H9 (cell line): ENCODE measurements at regions not wholly inside any gene's neighbourhood (a gene's known extent, or its start where the extent isn't known, plus 50 kb on each side); places are given as distances from the start of the nearest gene placed in this dataset.

Experiments
- DNase-seq: peaks from one replicate; pipeline ENCODE4 v3.0.0-alpha.2; 2017
- H2AFZ ChIP-seq: one replicate; pipeline ENCODE4 v1.6.1; 2013; ENCODE audit warnings: mild to moderate bottlenecking, low read length, control low read depth, moderate library complexity
- H2AK5ac ChIP-seq: 2 replicates; pipeline ENCODE4 v1.6.1; 2013; ENCODE audit warnings: low read length, control low read depth, mixed read lengths; ENCODE audit not compliant: insufficient read length
- H2BK120ac ChIP-seq: one replicate; pipeline ENCODE4 v1.6.1; 2013; ENCODE audit warnings: low read depth, mild to moderate bottlenecking, low read length, control low read depth, inconsistent platforms; ENCODE audit not compliant: poor library complexity, severe bottlenecking
- H2BK12ac ChIP-seq: 2 replicates; pipeline ENCODE4 v1.6.1; 2013; ENCODE audit warnings: low read length, control low read depth, mixed read lengths, low read depth; ENCODE audit not compliant: insufficient read length
- H2BK15ac ChIP-seq: 2 replicates; pipeline ENCODE4 v1.6.1; 2013; ENCODE audit warnings: low read depth, low read length, control low read depth
- H2BK20ac ChIP-seq: one replicate; pipeline ENCODE4 v1.6.1; 2013; ENCODE audit warnings: low read depth, mild to moderate bottlenecking, low read length, control low read depth, inconsistent platforms; ENCODE audit not compliant: poor library complexity, severe bottlenecking
- H2BK5ac ChIP-seq: 2 replicates; pipeline ENCODE4 v1.6.1; 2013; ENCODE audit warnings: low read length, control low read depth, mixed read lengths; ENCODE audit not compliant: insufficient read length
- H3K14ac ChIP-seq: 2 replicates; pipeline ENCODE4 v1.6.1; 2013; ENCODE audit warnings: low read length, control low read depth; ENCODE audit not compliant: insufficient read depth
- H3K18ac ChIP-seq: 2 replicates; pipeline ENCODE4 v1.6.1; 2013; ENCODE audit warnings: low read depth, mild to moderate bottlenecking, mixed read lengths, low read length, control low read depth; ENCODE audit not compliant: insufficient read length
- H3K23ac ChIP-seq: 2 replicates; pipeline ENCODE4 v1.6.1; 2013; ENCODE audit warnings: low read length, control low read depth, mixed read lengths, low read depth; ENCODE audit not compliant: insufficient read length
- H3K23me2 ChIP-seq: 2 replicates; pipeline ENCODE4 v1.6.1; 2013; ENCODE audit warnings: low read depth, mild to moderate bottlenecking, mixed read lengths, low read length, control low read depth; ENCODE audit not compliant: insufficient read length, poor library complexity, severe bottlenecking
- H3K27ac ChIP-seq: 2 replicates; pipeline ENCODE4 v1.5.1; 2013; ENCODE audit warnings: low read length, control low read depth, mixed read lengths, low read depth; ENCODE audit not compliant: insufficient read length
- H3K27me3 ChIP-seq: 2 replicates; pipeline ENCODE4 v1.6.1; 2013; ENCODE audit warnings: low read length, control low read depth, inconsistent platforms; ENCODE audit not compliant: insufficient read depth
- H3K4ac ChIP-seq: 2 replicates; pipeline ENCODE4 v1.6.1; 2013; ENCODE audit warnings: low read depth, mild to moderate bottlenecking, control low read depth, inconsistent platforms, low read length, moderate library complexity
- H3K4me1 ChIP-seq: 2 replicates; pipeline ENCODE4 v1.6.1; 2013; ENCODE audit warnings: low read length, control low read depth, inconsistent platforms; ENCODE audit not compliant: insufficient read depth
- H3K4me2 ChIP-seq: 2 replicates; pipeline ENCODE4 v1.6.1; 2013; ENCODE audit warnings: low read length, control low read depth, mixed read lengths; ENCODE audit not compliant: insufficient read length, insufficient read depth
- H3K56ac ChIP-seq: 2 replicates; pipeline ENCODE4 v1.6.1; 2013; ENCODE audit warnings: low read depth, mild to moderate bottlenecking, mixed read lengths, low read length, control low read depth; ENCODE audit not compliant: insufficient read length
- H3K79me1 ChIP-seq: 2 replicates; pipeline ENCODE4 v1.6.1; 2013; ENCODE audit warnings: low read depth, mild to moderate bottlenecking, moderate library complexity, low read length, control low read depth, inconsistent platforms; ENCODE audit not compliant: insufficient read depth, poor library complexity, severe bottlenecking
- H3K79me2 ChIP-seq: 2 replicates; pipeline ENCODE4 v1.6.1; 2013; ENCODE audit warnings: low read length, control low read depth, inconsistent platforms; ENCODE audit not compliant: insufficient read depth
- H3K9ac ChIP-seq: 2 replicates; pipeline ENCODE4 v1.6.1; 2013; ENCODE audit warnings: low read length, control low read depth, mixed read lengths; ENCODE audit not compliant: insufficient read length; ENCODE audit errors: extremely low read depth
- H3K9me3 ChIP-seq: one replicate; pipeline ENCODE4 v1.6.1; 2013; ENCODE audit warnings: low read depth, low read length, inconsistent platforms; ENCODE audit not compliant: control insufficient read depth
- H3T11ph ChIP-seq: one replicate; pipeline ENCODE4 v1.6.1; 2013; ENCODE audit warnings: mild to moderate bottlenecking, low read length, control low read depth, inconsistent platforms
- H4K20me1 ChIP-seq: one replicate; pipeline ENCODE4 v1.6.1; 2013; ENCODE audit not compliant: control insufficient read depth, insufficient read length, insufficient read depth
- H4K5ac ChIP-seq: 2 replicates; pipeline ENCODE4 v1.6.1; 2013; ENCODE audit warnings: low read depth, mild to moderate bottlenecking, mixed read lengths, low read length, control low read depth; ENCODE audit not compliant: insufficient read length
- H4K8ac ChIP-seq: replicated peaks from 2 replicates; pipeline ENCODE4 v1.6.1; 2013; ENCODE audit warnings: low read length, control low read depth, mixed read lengths, low read depth; ENCODE audit not compliant: insufficient read length
- H4K91ac ChIP-seq: 2 replicates; pipeline ENCODE4 v1.6.1; 2013; ENCODE audit warnings: low read depth, mild to moderate bottlenecking, moderate library complexity, mixed read lengths, low read length, control low read depth; ENCODE audit not compliant: insufficient read length
- H3K27ac Mint-ChIP-seq, 3 experiments: 2 replicates in 2 of 3; 3 replicates in 1 of 3; pipeline ENCODE4 v1.8.0; 2020 to 2021; ENCODE audit warnings: mixed read lengths in 3 of 3, mild to moderate bottlenecking in 1 of 3, moderate library complexity in 1 of 3
- H3K27me3 Mint-ChIP-seq: 2 replicates; pipeline ENCODE4 v1.8.0; 2021; ENCODE audit warnings: low read depth, mild to moderate bottlenecking, moderate library complexity, mixed read lengths
- H3K36me3 Mint-ChIP-seq, 3 experiments: 2 replicates in 2 of 3; 3 replicates in 1 of 3; pipeline ENCODE4 v1.8.0; 2020 to 2021; ENCODE audit warnings: low read depth in 3 of 3, mixed read lengths in 3 of 3; ENCODE audit not compliant: insufficient read depth in 1 of 3
- H3K4me1 Mint-ChIP-seq, 2 experiments: 2 replicates each; pipeline ENCODE4 v1.8.0; 2020; ENCODE audit warnings: mixed read lengths in 2 of 2
- H3K4me3 Mint-ChIP-seq, 2 experiments: 2 replicates in 1 of 2; 3 replicates in 1 of 2; pipeline ENCODE4 v1.8.0; 2020 to 2021; ENCODE audit warnings: mild to moderate bottlenecking in 2 of 2, mixed read lengths in 2 of 2, moderate library complexity in 1 of 2
- H3K9me3 Mint-ChIP-seq, 2 experiments: 2 replicates in 1 of 2; 3 replicates in 1 of 2; pipeline ENCODE4 v1.8.0; 2020; ENCODE audit warnings: mild to moderate bottlenecking in 2 of 2, mixed read lengths in 2 of 2, moderate library complexity in 1 of 2
- CTCF ChIP-seq: fragments of 200-600 bp; sonication (generic); conservative IDR thresholded peaks from 3 replicates; pipeline ENCODE4 v1.8.0; 2021; ENCODE audit warnings: antibody characterized with exemption, mild to moderate bottlenecking
- WGBS: extraction: QIAGEN DNeasy Blood & Tissue Kit; methylation state at CpG from one replicate; pipeline ENCODE4 v1.1.7; 2013; ENCODE audit warnings: missing lambda C conversion rate, low lambda C conversion rate, mixed read lengths; ENCODE audit not compliant: insufficient read length; ENCODE audit errors: extremely low coverage; 5-methylcytosine and 5-hydroxymethylcytosine counted together

- H2BK15ac ChIP-seq: no peak overlapping the region
- H3K56ac ChIP-seq: no peak overlapping the region
- H3K79me2 ChIP-seq: no peaks in the 10 kb centered on the region
- DNase-seq: no peak
- no peaks in the 10 kb centered on the region for H3K27me3 ChIP-seq
- Mint-ChIP-seq H3K4me1 (peaks cover 23 to 31% of the 10 kb centered on the region in 2 experiments), H3K27me3 (no peaks in the 10 kb centered on the region), H3K36me3 (peaks cover 16 to 18% (median 17%) of the 10 kb centered on the region in 3 experiments), H3K4me3 (no peak overlapping the region), H3K9me3 (peaks cover 18% of the 10 kb centered on the region in 2 experiments), H3K27ac (peak overlapping the region in 1 of 3 experiments; percentile 56; a peak in 1 of 7 replicates)
- no peak overlapping the region for H3K9ac ChIP-seq
- H3K79me1 ChIP-seq: no peaks in the 10 kb centered on the region
- no peak overlapping the region for H4K8ac ChIP-seq
- no peak for TF ChIP-seq CTCF
- H4K5ac ChIP-seq: no peak overlapping the region
- H3T11ph ChIP-seq: no peak overlapping the region
- no peak overlapping the region for H3K18ac ChIP-seq
- H2BK12ac ChIP-seq: no peak overlapping the region
- H3K4me2 ChIP-seq: no peak overlapping the region
- no peak overlapping the region for H2BK5ac ChIP-seq
- H4K20me1 ChIP-seq: no peaks in the 10 kb centered on the region
- no peak overlapping the region for H3K14ac ChIP-seq
- no peak overlapping the region for H2BK120ac ChIP-seq
- H4K91ac ChIP-seq: no peak overlapping the region
- no peaks in the 10 kb centered on the region for H3K9me3 ChIP-seq
- no peak overlapping the region for H3K27ac ChIP-seq
- H3K23me2 ChIP-seq: no peaks in the 10 kb centered on the region
- H3K23ac ChIP-seq: no peak overlapping the region
- no CpG with 5 or more reads among the region's 5 CpGs for WGBS
- no peak overlapping the region for H2BK20ac ChIP-seq
- no peak overlapping the region for H2AFZ ChIP-seq
- H2AK5ac ChIP-seq: no peak overlapping the region
- peaks cover 10% of the 10 kb centered on the region; the same call in 1 of the 2 replicates for H3K4me1 ChIP-seq
- no peak overlapping the region for H3K4ac ChIP-seq
Observed at GRCh38 chr4:79653871-79654270, 245.8 kb upstream of the GK2 start.
